ENCODE measurements at regions not wholly inside any gene's neighbourhood (a gene's known extent, or its start where the extent isn't known, plus 50 kb on each side); places are given as distances from the start of the nearest gene placed in this dataset.

- no peak for TF ChIP-seq ZNF768 (tag by site-specific recombination; IDR thresholded peaks at IDR 0.05)
- TF ChIP-seq KLF8 (tag by site-specific recombination; IDR thresholded peaks at IDR 0.05) = no peak
- TF ChIP-seq ZSCAN4 (tag by site-specific recombination; IDR thresholded peaks at IDR 0.05) = no peak
- TF ChIP-seq CTCF (tag by site-specific recombination; IDR thresholded peaks at IDR 0.05) = no peak
- no peak for TF ChIP-seq ZBTB7A (tag by site-specific recombination; IDR thresholded peaks at IDR 0.05; ENCODE audit: low read depth)
Measured at GRCh38 chr2:23121968-23122648, 262.9 kb upstream of the KLHL29 start.

All from HEK293 (cell line).